KOPT-K1 (cell line): ENCODE measurements at regions not wholly inside any gene's neighbourhood (a gene's known extent, or its start where the extent isn't known, plus 50 kb on each side); places are given as distances from the start of the nearest gene placed in this dataset.

ENCODE experiments used
- H3K27ac ChIP-seq: fragments of 200-600 bp; sonication (generic); 2 replicates; pipeline ENCODE4 v1.5.1; 2016; ENCODE audit warnings: antibody characterized with exemption, mild to moderate bottlenecking, low read depth, low read length; ENCODE audit not compliant: poor library complexity, severe bottlenecking
- H3K36me3 ChIP-seq: fragments of 200-600 bp; sonication (generic); 2 replicates; pipeline ENCODE4 v1.5.1; 2017; ENCODE audit warnings: antibody characterized with exemption, mild to moderate bottlenecking, low read length, moderate library complexity; ENCODE audit not compliant: insufficient read depth
- H3K9me3 ChIP-seq: fragments of 200-600 bp; sonication (generic); 2 replicates; pipeline ENCODE4 v1.5.1; 2017; ENCODE audit warnings: antibody characterized with exemption, low read length, mild to moderate bottlenecking; ENCODE audit not compliant: insufficient read depth, poor library complexity, severe bottlenecking

DNA sequence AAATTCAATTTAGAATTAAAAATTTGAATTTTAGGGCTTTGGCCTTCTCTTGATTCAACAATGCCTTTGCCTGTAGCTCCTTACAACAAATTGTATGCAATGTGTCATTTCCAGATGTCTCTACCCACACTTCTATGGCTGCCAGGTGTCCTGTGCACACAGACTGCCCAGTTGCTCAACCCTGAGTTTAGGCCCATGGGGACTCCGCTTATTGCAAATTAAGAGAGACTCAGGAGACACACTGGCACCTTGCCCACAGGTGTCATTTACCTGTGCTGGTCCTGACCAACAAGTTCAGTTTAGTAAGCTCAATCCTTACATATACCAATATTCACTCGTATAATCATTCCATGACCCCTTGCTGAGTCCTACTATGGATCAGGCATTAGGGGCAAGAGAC is 236.1 kb downstream of the OMA1 start:
- H3K9me3 ChIP-seq: no peaks in the 10 kb centered on the region
- no peak overlapping the region for H3K27ac ChIP-seq
- H3K36me3 ChIP-seq: no peaks in the 10 kb centered on the region

DNA sequence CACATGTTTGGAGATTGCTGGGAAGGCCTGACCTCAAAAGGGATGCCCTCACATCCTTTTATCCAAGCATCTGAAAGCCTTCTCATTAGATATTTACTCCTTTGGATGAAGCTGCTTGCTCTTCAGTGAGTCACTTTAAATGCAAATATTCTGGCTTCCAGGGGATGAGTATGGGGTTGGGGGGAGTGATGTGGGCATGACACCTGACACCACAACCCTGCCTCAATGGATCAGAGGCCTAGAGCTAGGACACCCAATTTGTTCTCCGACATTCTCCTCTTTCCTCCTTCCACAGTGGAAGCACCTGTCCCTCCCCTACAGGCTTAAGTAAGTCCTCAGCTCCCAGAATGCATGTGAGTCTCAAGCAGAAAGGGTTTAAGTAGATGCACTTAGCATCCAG is 238.3 kb downstream of the OMA1 start:
- Histone ChIP-seq H3K36me3 (no peaks in the 10 kb centered on the region), H3K27ac (no peak overlapping the region), H3K9me3 (no peaks in the 10 kb centered on the region)

DNA sequence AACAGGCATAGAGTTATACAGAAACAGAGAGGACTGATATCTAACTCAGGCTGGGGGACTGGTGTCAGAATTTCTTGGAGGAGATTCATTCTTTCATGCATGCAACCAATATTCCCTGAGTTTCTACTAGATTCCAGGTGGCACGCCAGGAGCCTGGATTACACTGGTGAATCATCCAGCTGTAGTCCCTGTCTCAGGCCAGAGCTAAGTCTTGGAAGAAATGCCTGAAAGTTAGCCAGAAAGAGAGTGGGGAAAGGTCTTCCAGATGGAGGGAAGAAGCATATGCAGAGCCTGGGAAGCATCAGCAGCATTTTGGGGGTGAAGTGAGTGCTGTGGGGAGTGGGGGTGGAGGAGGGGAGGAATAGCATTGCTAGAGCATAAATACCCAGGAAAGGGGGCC is 239.1 kb downstream of the OMA1 start:
- Histone ChIP-seq H3K36me3 (no peaks in the 10 kb centered on the region), H3K27ac (no peak overlapping the region), H3K9me3 (no peaks in the 10 kb centered on the region)

DNA sequence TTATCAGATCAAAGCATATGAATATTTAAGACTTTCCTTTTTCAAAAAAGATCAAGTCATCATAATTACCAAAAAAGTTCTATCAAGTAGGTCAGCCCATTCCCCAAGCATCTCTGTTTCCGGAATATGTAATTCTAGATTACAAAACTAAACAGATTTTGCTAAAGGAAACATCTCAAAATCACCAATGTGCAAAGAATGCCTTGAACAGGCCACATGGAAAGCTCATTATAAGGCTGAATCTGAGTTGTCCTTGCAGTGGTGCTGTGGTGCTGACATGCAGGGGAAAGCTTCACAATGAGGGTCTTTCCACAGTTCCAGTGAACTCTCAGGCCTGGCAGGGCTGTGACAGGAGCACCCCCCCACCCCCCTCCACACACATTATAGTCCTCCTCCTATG is 240.9 kb downstream of the OMA1 start:
- Histone ChIP-seq H3K36me3 (no peaks in the 10 kb centered on the region), H3K9me3 (no peaks in the 10 kb centered on the region), H3K27ac (no peak overlapping the region)

DNA sequence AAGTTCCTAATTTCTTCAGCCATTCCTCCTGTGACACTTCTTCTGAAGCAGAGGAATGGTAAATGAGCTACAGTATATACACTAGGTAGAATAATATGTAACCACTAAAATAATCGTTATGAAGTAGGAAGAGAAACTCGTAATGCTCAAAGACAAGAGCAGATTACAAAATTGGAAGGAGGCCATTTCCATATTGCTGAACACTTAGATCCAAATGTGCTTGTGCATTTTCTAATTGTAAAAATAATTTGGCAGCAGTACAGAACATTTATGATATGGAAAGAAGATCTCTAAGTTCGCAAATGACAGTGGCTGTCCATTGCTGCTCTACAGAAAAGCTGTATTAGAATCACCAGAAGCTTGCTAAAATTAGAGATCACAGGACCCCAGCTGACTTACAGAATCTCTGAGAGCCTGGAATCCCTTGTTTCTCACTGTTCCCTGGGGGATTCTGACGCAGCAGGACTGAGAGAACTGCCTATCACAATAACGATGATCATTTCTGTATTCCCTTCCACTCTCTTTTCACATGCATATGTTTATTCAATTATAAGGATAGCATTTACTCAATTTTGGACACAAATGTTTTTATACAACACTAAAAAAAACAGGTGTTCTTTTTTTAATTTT is 242.1 kb downstream of the OMA1 start:
- Histone ChIP-seq H3K36me3 (no peaks in the 10 kb centered on the region), H3K27ac (no peak overlapping the region), H3K9me3 (no peaks in the 10 kb centered on the region)

DNA sequence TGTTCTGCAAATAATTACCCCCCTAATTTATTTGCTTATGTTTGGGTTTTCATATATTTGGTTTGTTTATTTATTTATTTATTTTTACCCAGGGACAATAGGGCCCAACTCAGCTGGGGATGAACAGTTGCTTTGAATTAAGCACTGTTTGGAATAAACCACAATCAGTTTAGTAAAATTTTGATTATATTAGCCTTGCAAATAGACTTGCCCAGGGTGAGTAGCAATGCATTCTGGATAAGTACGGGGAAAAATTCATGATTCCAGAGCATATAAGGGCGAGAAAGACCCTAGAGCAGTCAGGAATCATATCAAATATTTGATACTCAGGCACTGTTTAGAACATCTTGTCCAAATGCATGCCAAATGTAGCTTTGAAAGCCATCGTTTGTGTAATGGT is 242.7 kb downstream of the OMA1 start:
- Histone ChIP-seq H3K9me3 (no peaks in the 10 kb centered on the region), H3K36me3 (no peaks in the 10 kb centered on the region), H3K27ac (no peak overlapping the region)

DNA sequence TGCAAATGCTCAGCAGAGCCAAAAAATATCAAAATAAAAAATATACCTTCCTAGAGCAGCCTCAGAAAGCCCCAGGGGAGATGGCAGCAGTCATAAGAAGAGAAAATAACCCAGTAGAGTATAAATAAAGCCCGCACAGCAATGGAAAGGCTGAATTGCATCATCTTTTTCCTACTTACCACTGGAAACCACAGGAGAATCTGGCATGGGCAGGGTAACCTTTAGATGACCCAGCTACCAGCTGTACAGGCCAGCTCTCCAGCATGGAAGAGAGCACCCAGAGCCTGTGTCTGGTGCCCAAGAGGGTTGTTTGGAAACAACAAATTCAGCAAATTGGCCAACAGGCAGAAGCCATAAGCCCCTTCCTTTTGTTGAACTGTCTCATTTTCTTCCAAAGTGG is 253.1 kb downstream of the OMA1 start:
- Histone ChIP-seq H3K27ac (no peak overlapping the region), H3K9me3 (no peaks in the 10 kb centered on the region), H3K36me3 (no peaks in the 10 kb centered on the region)

DNA sequence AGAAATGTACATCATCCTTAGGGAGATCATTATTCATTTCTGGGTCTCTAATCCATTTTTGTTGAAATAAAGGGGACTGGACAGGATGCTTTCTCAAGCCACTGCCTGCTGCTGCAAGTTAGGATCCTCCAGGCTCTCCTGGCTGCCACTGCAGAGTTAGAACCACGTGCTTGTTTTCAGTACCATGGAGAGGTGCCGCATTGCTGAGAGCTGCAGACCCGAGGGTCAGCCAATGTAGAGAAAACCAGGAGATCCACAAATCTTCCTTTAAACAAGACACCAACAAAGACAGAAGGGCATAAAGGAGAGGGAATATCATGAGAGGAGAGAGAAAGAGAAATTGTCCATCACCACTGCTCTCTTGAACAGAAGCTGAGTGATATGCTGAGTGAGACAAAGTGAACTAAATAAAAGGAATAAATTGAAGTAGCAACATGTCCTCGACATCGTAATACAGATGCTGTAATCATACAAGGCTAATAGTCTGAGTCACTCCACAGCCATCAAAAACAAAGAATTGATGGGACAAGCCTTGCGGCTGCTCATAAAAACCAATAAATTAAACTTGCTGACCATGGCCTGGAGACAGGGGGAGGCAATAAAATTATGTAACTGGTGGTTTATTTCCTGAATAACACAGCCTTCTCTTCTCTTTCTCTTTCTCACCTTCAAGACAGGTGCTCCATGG is 255.7 kb downstream of the OMA1 start:
- Histone ChIP-seq H3K9me3 (no peaks in the 10 kb centered on the region), H3K27ac (no peak overlapping the region), H3K36me3 (no peaks in the 10 kb centered on the region)

DNA sequence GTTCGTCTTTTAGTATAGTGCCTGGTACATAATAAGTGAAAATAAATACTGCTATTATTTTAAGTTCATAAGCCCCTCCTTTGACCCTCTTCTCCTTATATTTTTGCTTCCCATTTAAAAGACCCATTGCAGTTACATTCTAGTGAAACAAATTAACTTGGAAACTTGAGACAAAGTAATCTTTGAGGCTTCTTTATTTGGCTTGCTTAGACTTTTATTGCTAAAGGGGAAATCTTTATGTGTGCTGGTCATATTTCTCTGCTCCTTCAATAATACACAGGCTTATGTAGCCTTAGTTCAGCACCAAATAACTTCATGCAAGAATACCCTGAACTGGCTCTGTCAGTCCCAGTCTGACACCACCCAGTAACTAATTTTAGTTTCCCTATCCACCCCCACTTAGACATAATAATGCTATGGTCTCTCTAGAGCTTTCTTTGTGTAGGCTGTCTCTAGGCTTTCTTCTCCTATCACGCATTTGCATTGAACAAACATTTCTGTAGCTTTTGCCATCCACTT is 257.8 kb downstream of the OMA1 start:
- no peak overlapping the region for H3K27ac ChIP-seq

DNA sequence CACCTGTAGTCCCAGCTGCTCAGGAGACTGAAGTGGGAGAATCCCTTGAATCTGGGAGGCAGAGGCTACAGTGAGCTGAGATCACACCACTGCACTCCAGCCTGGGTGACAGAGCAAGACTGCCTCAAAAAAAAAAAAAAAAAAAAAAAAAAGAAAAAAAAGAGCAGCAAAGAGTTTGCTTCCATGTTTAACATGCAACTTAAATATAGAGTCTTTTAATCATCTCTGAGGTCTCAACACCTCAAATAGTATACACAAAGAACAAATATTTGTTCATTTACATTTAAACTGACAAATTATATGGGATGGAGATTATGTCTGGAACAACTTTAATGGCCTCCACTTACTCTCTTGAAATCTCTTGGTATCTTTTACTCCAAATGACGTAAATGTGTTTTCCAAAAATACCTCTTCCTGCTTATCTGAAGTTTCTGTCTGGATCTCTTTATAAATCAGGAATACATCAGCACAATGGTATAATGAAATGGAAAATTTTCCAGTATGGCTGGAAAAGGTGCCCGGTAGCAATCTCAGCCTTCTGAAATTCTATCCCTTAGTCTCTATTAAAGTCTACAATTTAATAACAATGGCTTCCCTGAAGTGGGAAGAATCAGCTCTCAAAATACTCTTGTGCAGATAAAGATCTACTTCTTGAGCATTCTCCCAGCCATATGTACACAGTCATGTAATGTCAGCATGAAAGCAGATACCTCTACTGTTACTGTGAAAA is 258.5 kb downstream of the OMA1 start:
- H3K27ac ChIP-seq: no peak overlapping the region

More for the DNA sequence above, 257.8 kb downstream of the OMA1 start:
- Histone ChIP-seq H3K36me3 (no peaks in the 10 kb centered on the region), H3K9me3 (no peaks in the 10 kb centered on the region)

DNA sequence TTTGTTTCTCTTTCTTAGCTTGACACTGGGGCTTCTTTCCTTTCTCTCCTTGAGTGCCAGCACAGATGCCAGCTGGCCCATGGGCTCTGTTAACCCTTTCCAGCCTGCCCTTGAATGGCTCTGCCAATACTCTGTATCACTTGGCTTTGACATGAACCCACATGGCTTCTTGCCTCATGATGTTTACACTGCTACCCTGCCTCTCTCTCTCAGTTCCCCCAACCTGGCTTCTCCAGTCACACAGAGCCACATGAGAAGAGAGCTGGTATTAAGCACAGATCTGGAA is 262.4 kb downstream of the OMA1 start:
- no peaks in the 10 kb centered on the region for H3K36me3 ChIP-seq
- no peaks in the 10 kb centered on the region for H3K9me3 ChIP-seq
- H3K27ac ChIP-seq: no peak overlapping the region

More for the DNA sequence above, 258.5 kb downstream of the OMA1 start:
- H3K9me3 ChIP-seq: no peaks in the 10 kb centered on the region
- H3K36me3 ChIP-seq: no peaks in the 10 kb centered on the region

DNA sequence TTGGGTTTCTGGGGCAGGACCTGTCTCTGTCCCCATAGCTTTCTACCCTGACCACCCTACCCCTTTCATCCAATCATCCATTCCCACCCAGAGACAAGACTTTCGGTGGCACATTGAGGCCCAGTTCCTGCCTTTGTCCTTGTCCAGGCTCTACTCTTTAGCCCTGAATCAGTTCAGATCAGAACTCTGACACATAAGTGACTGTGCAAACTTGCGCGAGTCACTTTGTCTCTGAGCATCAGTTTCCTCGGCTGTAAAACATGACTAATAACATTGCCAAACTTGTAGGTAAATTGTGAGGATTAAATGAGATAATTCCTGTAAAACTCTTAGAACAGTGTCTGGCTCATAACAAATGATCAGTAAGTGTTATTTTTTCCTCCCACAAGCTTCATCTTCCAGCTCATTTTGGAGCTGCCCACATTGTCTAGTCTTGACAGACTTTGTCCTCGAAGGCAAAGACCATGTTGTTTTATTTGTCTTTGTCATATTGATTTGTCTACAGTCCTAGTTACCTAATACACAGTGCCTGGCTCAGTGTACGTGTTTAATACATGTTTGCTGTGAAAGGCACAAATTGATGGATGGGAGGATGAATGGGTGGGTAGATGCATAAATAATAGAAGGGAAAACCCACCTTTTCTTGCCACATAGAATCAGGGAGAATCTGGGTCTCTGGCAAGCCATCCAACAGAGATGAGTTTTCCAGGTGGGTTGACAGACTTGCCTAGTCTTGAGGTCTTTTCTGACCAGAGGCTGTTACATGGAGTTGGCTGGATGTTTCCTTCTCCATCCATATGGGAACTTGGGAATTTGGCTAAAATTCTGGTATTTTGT is 262.9 kb downstream of the OMA1 start:
- Histone ChIP-seq H3K27ac (no peak overlapping the region), H3K36me3 (no peaks in the 10 kb centered on the region), H3K9me3 (no peaks in the 10 kb centered on the region)

DNA sequence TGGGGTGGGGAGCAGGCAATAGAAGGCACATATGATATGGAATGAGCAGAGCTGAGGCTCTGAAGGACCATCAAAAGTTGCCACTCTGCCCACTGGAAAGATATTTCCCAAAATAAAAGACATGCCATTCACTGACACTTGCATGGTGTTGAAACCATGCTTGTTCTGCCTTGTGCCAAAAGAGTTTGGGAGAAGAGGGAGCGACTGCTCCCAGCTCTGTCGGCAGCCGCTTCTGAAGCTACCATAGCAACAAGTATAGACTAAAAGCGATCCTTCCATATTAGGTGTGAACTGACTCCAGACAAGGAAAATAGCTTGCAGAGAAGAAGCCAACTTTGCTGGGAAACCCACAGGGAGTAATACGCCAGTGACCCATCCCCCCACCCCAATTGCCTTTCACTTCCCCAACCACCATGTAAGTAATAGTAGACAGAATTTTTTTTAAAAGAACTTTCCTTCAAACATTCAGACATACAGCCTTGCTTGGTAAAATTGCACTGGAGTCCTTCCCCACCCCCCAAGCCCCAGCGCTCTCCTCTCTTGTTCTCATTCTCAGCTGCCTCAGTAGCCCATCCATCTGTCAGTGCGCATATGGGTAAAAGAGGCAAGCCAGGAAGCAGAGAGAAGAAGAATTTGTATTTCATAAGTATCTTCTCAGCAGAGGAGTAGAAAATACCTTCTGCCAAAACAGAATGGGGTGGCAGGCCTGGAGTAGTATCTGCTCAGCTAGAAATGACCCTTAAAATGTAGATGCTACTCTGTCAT is 263.7 kb downstream of the OMA1 start:
- H3K36me3 ChIP-seq: no peaks in the 10 kb centered on the region
- H3K27ac ChIP-seq: no peak overlapping the region
- H3K9me3 ChIP-seq: no peaks in the 10 kb centered on the region

DNA sequence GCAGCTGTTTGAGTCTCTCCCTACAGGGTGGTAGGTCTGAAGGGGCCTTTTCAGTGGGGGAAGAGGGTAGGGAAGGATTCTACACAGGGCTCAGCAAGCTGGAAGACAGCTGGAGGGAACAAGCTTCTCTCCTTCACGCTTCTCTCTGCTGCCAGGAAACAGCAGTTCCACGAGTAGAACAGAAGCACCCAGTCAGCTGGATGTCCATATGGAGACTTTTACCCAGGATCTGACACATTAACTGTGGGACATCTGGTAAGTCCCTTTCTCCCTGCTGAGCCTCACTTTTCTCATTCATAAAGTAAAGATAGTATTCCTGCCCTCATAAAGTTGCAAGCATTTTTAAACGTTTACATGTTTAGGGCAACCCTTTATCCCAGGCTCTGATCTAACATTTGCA is 280.3 kb downstream of the OMA1 start:
- no peak overlapping the region for H3K27ac ChIP-seq
- H3K36me3 ChIP-seq: no peaks in the 10 kb centered on the region
- no peaks in the 10 kb centered on the region for H3K9me3 ChIP-seq
